GM23338 (cell line): ENCODE measurements at regions not wholly inside any gene's neighbourhood (a gene's known extent, or its start where the extent isn't known, plus 50 kb on each side); places are given as distances from the start of the nearest gene placed in this dataset.

Experiments used
- ATAC-seq: fragments of 200-7000 bp; cut with Tn5 transposase; 3 replicates; pipeline ENCODE4 v1.9.1; 2020
- DNase-seq: peaks from one replicate; pipeline ENCODE4 v3.0.0-alpha.2; 2015; ENCODE audit warnings: low spot score
- H2AFZ ChIP-seq: fragments of 200-600 bp; sonication (generic); 2 replicates; pipeline ENCODE4 v1.8.0; 2016; ENCODE audit warnings: antibody characterized with exemption, mild to moderate bottlenecking, moderate library complexity
- H3F3A ChIP-seq: fragments of 200-600 bp; sonication (generic); replicated peaks from 2 replicates; pipeline ENCODE4 v1.8.0; 2017; ENCODE audit warnings: antibody characterized with exemption, mixed run types, low read depth
- H3K27ac ChIP-seq: fragments of 200-600 bp; sonication (generic); 2 replicates; pipeline ENCODE4 v1.6.1; 2016; ENCODE audit warnings: low read depth
- H3K27me3 ChIP-seq: fragments of 200-600 bp; sonication (generic); 2 replicates; pipeline ENCODE4 v1.8.0; 2016; ENCODE audit warnings: mild to moderate bottlenecking, mixed run types, moderate library complexity; ENCODE audit not compliant: insufficient read depth
- H3K36me3 ChIP-seq: fragments of 200-600 bp; sonication (generic); 2 replicates; pipeline ENCODE4 v1.8.0; 2016; ENCODE audit warnings: mild to moderate bottlenecking; ENCODE audit not compliant: insufficient read depth
- H3K4me1 ChIP-seq: fragments of 200-600 bp; sonication (generic); 2 replicates; pipeline ENCODE4 v1.8.0; 2016; ENCODE audit warnings: mild to moderate bottlenecking, moderate library complexity; ENCODE audit not compliant: insufficient read depth
- H3K4me2 ChIP-seq: fragments of 200-600 bp; sonication (generic); 2 replicates; pipeline ENCODE4 v1.7.1; 2017; ENCODE audit warnings: mixed run types
- H3K4me3 ChIP-seq: fragments of 200-600 bp; sonication (generic); 2 replicates; pipeline ENCODE4 v1.6.1; 2016; ENCODE audit warnings: mixed run types
- H3K79me2 ChIP-seq: fragments of 200-600 bp; sonication (generic); replicated peaks from 2 replicates; pipeline ENCODE4 v1.8.0; 2017; ENCODE audit warnings: mild to moderate bottlenecking; ENCODE audit not compliant: insufficient read depth
- H3K9me2 ChIP-seq: fragments of 200-600 bp; sonication (generic); 2 replicates; pipeline ENCODE4 v1.8.0; 2017; ENCODE audit not compliant: insufficient read depth
- H4K20me1 ChIP-seq: fragments of 200-600 bp; sonication (generic); replicated peaks from 2 replicates; pipeline ENCODE4 v1.8.0; 2017; ENCODE audit warnings: mild to moderate bottlenecking; ENCODE audit not compliant: insufficient read depth
- H3K27ac Mint-ChIP-seq: 2 replicates; pipeline ENCODE4 v1.8.0; 2020; ENCODE audit warnings: inconsistent platforms, mild to moderate bottlenecking, moderate library complexity, mixed read lengths
- H3K27me3 Mint-ChIP-seq: 3 replicates; pipeline ENCODE4 v1.8.0; 2022; ENCODE audit warnings: low read depth, mild to moderate bottlenecking, moderate library complexity, mixed read lengths, inconsistent platforms; ENCODE audit not compliant: insufficient read depth, poor library complexity
- H3K36me3 Mint-ChIP-seq: 3 replicates; pipeline ENCODE4 v1.8.0; 2021; ENCODE audit warnings: low read depth, mild to moderate bottlenecking, inconsistent platforms, moderate library complexity, mixed read lengths
- H3K4me1 Mint-ChIP-seq: 3 replicates; pipeline ENCODE4 v1.8.0; 2020; ENCODE audit warnings: mild to moderate bottlenecking, inconsistent platforms, mixed read lengths
- H3K4me3 Mint-ChIP-seq: 3 replicates; pipeline ENCODE4 v1.8.0; 2021; ENCODE audit warnings: moderate library complexity, mild to moderate bottlenecking, inconsistent platforms, mixed read lengths
- H3K9me3 Mint-ChIP-seq: 3 replicates; pipeline ENCODE4 v1.8.0; 2020; ENCODE audit warnings: moderate library complexity, mild to moderate bottlenecking, inconsistent platforms, mixed read lengths
- EZH2 ChIP-seq: fragments of 200-600 bp; sonication (generic); IDR thresholded peaks from one replicate; pipeline ENCODE4 v1.8.0; 2017; ENCODE audit warnings: antibody characterized with exemption, mild to moderate bottlenecking, low read depth; ENCODE audit not compliant: unreplicated experiment
- POLR2AphosphoS5 ChIP-seq: IDR thresholded peaks from 2 replicates; pipeline ENCODE4 v1.6.1; 2016; ENCODE audit warnings: antibody characterized with exemption, low read depth
- STAT1 ChIP-seq: IDR thresholded peaks from one replicate; pipeline ENCODE4 v1.6.1; 2016; ENCODE audit warnings: antibody characterized with exemption; ENCODE audit not compliant: unreplicated experiment
- ZNF114 ChIP-seq: fragments of 250-450 bp; sonication (Bioruptor Pico); IDR thresholded peaks from 2 replicates; pipeline ENCODE4 v1.5.0; 2020; ENCODE audit warnings: mild to moderate bottlenecking, moderate library complexity
- ZNF331 ChIP-seq: fragments of 250-450 bp; sonication (Bioruptor Pico); IDR thresholded peaks from 2 replicates; pipeline ENCODE4 v1.5.0; 2020; ENCODE audit warnings: low read depth, mild to moderate bottlenecking, moderate library complexity
- TF ChIP-seq, protein P1 (sequence below): IDR thresholded peaks from one replicate; pipeline ENCODE4 v1.6.1; 2018; ENCODE audit warnings: antibody characterized with exemption; ENCODE audit not compliant: unreplicated experiment
- TF ChIP-seq, protein P2 (sequence below): IDR thresholded peaks from 2 replicates; pipeline ENCODE4 v1.6.1; 2016; ENCODE audit warnings: antibody characterized with exemption
- TF ChIP-seq, protein P3 (sequence below), 2 experiments: fragments of 200-600 bp in 1 of 2; sonication (generic) in 1 of 2; conservative IDR thresholded peaks; 2 replicates each; pipeline versions ENCODE4 v1.5.1 to v1.6.1; 2016 to 2017; ENCODE audit warnings: antibody characterized with exemption in 2 of 2, low read depth in 2 of 2, mild to moderate bottlenecking in 2 of 2, moderate library complexity in 1 of 2
- TF ChIP-seq, protein P4 (sequence below): fragments of 250-450 bp; sonication (Bioruptor Pico); IDR thresholded peaks from 2 replicates; pipeline ENCODE4 v1.5.0; 2020; ENCODE audit warnings: mild to moderate bottlenecking, moderate library complexity

DNA sequence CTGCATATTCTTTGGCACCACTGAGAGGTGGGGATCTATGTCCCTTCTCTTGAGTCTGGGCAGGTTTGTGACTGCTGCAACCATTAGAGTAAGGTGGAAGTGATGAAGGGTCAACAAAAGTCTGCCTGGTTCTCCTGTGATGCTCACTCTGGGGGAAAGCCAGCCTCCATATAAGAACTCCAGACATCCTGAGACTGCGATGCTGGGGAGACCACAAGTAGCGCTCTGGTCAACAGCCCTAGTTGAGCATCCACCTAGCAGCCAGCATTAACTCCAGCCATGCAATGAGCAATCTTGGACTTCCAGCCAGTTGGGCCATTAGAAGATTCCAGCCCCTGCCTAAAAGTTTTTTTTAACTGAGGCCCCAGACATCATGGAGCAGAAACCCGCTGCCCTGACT, 62.8 kb downstream of the SCN11A start:
- no peak for ATAC-seq

More for the DNA sequence above, 62.8 kb downstream of the SCN11A start:
- no peak for DNase-seq
- Mint-ChIP-seq H3K27ac (no peak overlapping the region), H3K4me3 (no peak overlapping the region), H3K4me1 (peaks cover 17% of the 10 kb centered on the region), H3K27me3 (peaks cover 4% of the 10 kb centered on the region), H3K36me3 (no peaks in the 10 kb centered on the region; the same call in 2 of the 3 replicates), H3K9me3 (peaks cover 2% of the 10 kb centered on the region; the same call in 1 of the 3 replicates)
- Histone ChIP-seq H3K4me3 (no peak overlapping the region), H3K36me3 (no peaks in the 10 kb centered on the region), H3K27me3 (no peaks in the 10 kb centered on the region), H4K20me1 (no peaks in the 10 kb centered on the region), H3K27ac (no peak overlapping the region), H3F3A (no peaks in the 10 kb centered on the region), H2AFZ (no peak overlapping the region), H3K4me1 (peaks cover 12% of the 10 kb centered on the region), H3K79me2 (no peaks in the 10 kb centered on the region), H3K9me2 (no peaks in the 10 kb centered on the region), H3K4me2 (no peak overlapping the region)
- TF ChIP-seq POLR2AphosphoS5, result no peak
- TF ChIP-seq EZH2, result no peak
- TF ChIP-seq, protein P1, sequence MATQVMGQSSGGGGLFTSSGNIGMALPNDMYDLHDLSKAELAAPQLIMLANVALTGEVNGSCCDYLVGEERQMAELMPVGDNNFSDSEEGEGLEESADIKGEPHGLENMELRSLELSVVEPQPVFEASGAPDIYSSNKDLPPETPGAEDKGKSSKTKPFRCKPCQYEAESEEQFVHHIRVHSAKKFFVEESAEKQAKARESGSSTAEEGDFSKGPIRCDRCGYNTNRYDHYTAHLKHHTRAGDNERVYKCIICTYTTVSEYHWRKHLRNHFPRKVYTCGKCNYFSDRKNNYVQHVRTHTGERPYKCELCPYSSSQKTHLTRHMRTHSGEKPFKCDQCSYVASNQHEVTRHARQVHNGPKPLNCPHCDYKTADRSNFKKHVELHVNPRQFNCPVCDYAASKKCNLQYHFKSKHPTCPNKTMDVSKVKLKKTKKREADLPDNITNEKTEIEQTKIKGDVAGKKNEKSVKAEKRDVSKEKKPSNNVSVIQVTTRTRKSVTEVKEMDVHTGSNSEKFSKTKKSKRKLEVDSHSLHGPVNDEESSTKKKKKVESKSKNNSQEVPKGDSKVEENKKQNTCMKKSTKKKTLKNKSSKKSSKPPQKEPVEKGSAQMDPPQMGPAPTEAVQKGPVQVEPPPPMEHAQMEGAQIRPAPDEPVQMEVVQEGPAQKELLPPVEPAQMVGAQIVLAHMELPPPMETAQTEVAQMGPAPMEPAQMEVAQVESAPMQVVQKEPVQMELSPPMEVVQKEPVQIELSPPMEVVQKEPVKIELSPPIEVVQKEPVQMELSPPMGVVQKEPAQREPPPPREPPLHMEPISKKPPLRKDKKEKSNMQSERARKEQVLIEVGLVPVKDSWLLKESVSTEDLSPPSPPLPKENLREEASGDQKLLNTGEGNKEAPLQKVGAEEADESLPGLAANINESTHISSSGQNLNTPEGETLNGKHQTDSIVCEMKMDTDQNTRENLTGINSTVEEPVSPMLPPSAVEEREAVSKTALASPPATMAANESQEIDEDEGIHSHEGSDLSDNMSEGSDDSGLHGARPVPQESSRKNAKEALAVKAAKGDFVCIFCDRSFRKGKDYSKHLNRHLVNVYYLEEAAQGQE, result no peak
- TF ChIP-seq, protein P2, sequence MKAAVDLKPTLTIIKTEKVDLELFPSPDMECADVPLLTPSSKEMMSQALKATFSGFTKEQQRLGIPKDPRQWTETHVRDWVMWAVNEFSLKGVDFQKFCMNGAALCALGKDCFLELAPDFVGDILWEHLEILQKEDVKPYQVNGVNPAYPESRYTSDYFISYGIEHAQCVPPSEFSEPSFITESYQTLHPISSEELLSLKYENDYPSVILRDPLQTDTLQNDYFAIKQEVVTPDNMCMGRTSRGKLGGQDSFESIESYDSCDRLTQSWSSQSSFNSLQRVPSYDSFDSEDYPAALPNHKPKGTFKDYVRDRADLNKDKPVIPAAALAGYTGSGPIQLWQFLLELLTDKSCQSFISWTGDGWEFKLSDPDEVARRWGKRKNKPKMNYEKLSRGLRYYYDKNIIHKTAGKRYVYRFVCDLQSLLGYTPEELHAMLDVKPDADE, result no peak
- TF ChIP-seq STAT1, result no peak
- TF ChIP-seq, protein P3, sequence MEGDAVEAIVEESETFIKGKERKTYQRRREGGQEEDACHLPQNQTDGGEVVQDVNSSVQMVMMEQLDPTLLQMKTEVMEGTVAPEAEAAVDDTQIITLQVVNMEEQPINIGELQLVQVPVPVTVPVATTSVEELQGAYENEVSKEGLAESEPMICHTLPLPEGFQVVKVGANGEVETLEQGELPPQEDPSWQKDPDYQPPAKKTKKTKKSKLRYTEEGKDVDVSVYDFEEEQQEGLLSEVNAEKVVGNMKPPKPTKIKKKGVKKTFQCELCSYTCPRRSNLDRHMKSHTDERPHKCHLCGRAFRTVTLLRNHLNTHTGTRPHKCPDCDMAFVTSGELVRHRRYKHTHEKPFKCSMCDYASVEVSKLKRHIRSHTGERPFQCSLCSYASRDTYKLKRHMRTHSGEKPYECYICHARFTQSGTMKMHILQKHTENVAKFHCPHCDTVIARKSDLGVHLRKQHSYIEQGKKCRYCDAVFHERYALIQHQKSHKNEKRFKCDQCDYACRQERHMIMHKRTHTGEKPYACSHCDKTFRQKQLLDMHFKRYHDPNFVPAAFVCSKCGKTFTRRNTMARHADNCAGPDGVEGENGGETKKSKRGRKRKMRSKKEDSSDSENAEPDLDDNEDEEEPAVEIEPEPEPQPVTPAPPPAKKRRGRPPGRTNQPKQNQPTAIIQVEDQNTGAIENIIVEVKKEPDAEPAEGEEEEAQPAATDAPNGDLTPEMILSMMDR (conservative IDR thresholded peaks at IDR 0.05; ENCODE audit: low read depth in 2 of 2), result no peak
- TF ChIP-seq, protein P4, sequence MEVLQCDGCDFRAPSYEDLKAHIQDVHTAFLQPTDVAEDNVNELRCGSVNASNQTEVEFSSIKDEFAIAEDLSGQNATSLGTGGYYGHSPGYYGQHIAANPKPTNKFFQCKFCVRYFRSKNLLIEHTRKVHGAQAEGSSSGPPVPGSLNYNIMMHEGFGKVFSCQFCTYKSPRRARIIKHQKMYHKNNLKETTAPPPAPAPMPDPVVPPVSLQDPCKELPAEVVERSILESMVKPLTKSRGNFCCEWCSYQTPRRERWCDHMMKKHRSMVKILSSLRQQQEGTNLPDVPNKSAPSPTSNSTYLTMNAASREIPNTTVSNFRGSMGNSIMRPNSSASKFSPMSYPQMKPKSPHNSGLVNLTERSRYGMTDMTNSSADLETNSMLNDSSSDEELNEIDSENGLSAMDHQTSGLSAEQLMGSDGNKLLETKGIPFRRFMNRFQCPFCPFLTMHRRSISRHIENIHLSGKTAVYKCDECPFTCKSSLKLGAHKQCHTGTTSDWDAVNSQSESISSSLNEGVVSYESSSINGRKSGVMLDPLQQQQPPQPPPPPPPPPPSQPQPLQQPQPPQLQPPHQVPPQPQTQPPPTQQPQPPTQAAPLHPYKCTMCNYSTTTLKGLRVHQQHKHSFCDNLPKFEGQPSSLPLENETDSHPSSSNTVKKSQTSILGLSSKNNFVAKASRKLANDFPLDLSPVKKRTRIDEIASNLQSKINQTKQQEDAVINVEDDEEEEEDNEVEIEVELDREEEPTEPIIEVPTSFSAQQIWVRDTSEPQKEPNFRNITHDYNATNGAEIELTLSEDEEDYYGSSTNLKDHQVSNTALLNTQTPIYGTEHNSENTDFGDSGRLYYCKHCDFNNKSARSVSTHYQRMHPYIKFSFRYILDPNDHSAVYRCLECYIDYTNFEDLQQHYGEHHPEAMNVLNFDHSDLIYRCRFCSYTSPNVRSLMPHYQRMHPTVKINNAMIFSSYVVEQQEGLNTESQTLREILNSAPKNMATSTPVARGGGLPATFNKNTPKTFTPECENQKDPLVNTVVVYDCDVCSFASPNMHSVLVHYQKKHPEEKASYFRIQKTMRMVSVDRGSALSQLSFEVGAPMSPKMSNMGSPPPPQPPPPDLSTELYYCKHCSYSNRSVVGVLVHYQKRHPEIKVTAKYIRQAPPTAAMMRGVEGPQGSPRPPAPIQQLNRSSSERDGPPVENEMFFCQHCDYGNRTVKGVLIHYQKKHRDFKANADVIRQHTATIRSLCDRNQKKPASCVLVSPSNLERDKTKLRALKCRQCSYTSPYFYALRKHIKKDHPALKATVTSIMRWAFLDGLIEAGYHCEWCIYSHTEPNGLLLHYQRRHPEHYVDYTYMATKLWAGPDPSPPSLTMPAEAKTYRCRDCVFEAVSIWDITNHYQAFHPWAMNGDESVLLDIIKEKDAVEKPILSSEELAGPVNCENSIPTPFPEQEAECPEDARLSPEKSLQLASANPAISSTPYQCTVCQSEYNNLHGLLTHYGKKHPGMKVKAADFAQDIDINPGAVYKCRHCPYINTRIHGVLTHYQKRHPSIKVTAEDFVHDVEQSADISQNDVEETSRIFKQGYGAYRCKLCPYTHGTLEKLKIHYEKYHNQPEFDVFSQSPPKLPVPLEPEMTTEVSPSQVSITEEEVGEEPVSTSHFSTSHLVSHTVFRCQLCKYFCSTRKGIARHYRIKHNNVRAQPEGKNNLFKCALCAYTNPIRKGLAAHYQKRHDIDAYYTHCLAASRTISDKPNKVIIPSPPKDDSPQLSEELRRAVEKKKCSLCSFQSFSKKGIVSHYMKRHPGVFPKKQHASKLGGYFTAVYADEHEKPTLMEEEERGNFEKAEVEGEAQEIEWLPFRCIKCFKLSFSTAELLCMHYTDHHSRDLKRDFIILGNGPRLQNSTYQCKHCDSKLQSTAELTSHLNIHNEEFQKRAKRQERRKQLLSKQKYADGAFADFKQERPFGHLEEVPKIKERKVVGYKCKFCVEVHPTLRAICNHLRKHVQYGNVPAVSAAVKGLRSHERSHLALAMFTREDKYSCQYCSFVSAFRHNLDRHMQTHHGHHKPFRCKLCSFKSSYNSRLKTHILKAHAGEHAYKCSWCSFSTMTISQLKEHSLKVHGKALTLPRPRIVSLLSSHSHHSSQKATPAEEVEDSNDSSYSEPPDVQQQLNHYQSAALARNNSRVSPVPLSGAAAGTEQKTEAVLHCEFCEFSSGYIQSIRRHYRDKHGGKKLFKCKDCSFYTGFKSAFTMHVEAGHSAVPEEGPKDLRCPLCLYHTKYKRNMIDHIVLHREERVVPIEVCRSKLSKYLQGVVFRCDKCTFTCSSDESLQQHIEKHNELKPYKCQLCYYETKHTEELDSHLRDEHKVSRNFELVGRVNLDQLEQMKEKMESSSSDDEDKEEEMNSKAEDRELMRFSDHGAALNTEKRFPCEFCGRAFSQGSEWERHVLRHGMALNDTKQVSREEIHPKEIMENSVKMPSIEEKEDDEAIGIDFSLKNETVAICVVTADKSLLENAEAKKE (CRISPR knock-in tag), result no peak
- no peak for TF ChIP-seq ZNF331 (CRISPR knock-in tag)
- TF ChIP-seq ZNF114 (CRISPR knock-in tag), result no peak
